NT2/D1 (cell line): ENCODE measurements at regions not wholly inside any gene's neighbourhood (a gene's known extent, or its start where the extent isn't known, plus 50 kb on each side); places are given as distances from the start of the nearest gene placed in this dataset.

ENCODE experiments used
- YY1 ChIP-seq: IDR thresholded peaks from 2 replicates; pipeline ENCODE4 v1.6.1; 2011; ENCODE audit not compliant: insufficient read length, insufficient read depth
- ZNF274 ChIP-seq: IDR thresholded peaks from 2 replicates; pipeline ENCODE4 v1.6.1; 2011; ENCODE audit warnings: mild to moderate bottlenecking, low read depth, low read length

- TF ChIP-seq ZNF274 = no peak
- no peak for TF ChIP-seq YY1
These were observed 207.1 kb upstream of the SPOPL start for GRCh38 chr2:138294451-138294850.
